Astrocyte (in vitro differentiated cells and primary cell): ENCODE measurements at regions not wholly inside any gene's neighbourhood (a gene's known extent, or its start where the extent isn't known, plus 50 kb on each side); places are given as distances from the start of the nearest gene placed in this dataset.

Source experiments
- DNase-seq: peaks from one replicate; pipeline ENCODE4 v3.0.0-alpha.2; 2010; ENCODE audit warnings: low read depth
- FAIRE-seq: peaks from 2 replicates; lab custom pipeline; 2011; peaks lifted over from hg19 to GRCh38; lab: Jason Lieb, UNC
- H2AFZ ChIP-seq: 2 replicates; pipeline ENCODE4 v1.6.0; 2012; ENCODE audit warnings: low read depth, low read length, inconsistent platforms
- H3K27ac ChIP-seq: 2 replicates; pipeline ENCODE4 v1.5.1; 2011; ENCODE audit warnings: low read depth, low read length, inconsistent platforms
- H3K27me3 ChIP-seq: 2 replicates; pipeline ENCODE4 v1.6.0; 2011; ENCODE audit warnings: low read length, inconsistent platforms; ENCODE audit not compliant: insufficient read depth
- H3K36me3 ChIP-seq: 2 replicates; pipeline ENCODE4 v1.5.1; 2011; ENCODE audit warnings: low read length, inconsistent platforms; ENCODE audit not compliant: insufficient read depth
- H3K4me1 ChIP-seq: 2 replicates; pipeline ENCODE4 v1.5.1; 2011; ENCODE audit warnings: low read length, inconsistent platforms; ENCODE audit not compliant: insufficient read depth
- H3K4me2 ChIP-seq: 2 replicates; pipeline ENCODE4 v1.6.0; 2012; ENCODE audit warnings: low read length, inconsistent platforms
- H3K4me3 ChIP-seq: 2 replicates; pipeline ENCODE4 v1.5.1; 2011; ENCODE audit warnings: low read depth, mild to moderate bottlenecking, low read length, inconsistent platforms; ENCODE audit not compliant: insufficient read depth
- H3K79me2 ChIP-seq: 2 replicates; pipeline ENCODE4 v1.6.0; 2012; ENCODE audit warnings: mild to moderate bottlenecking, low read length, inconsistent platforms; ENCODE audit not compliant: insufficient read depth
- H3K9ac ChIP-seq: 2 replicates; pipeline ENCODE4 v1.6.0; 2012; ENCODE audit warnings: mild to moderate bottlenecking, low read length, inconsistent platforms
- H3K9me3 ChIP-seq: 2 replicates; pipeline ENCODE4 v1.5.1; 2012; ENCODE audit warnings: low read depth, mild to moderate bottlenecking, low read length, inconsistent platforms; ENCODE audit not compliant: insufficient read depth
- H4K20me1 ChIP-seq: 2 replicates; pipeline ENCODE4 v1.6.0; 2012; ENCODE audit warnings: low read length, inconsistent platforms; ENCODE audit not compliant: insufficient read depth
- H3K27ac Mint-ChIP-seq: one replicate; pipeline ENCODE4 v1.8.0; 2021; ENCODE audit warnings: mild to moderate bottlenecking, mixed read lengths; ENCODE audit not compliant: unreplicated experiment
- H3K27me3 Mint-ChIP-seq: one replicate; pipeline ENCODE4 v1.8.0; 2021; ENCODE audit warnings: low read depth, mixed read lengths; ENCODE audit not compliant: unreplicated experiment
- H3K36me3 Mint-ChIP-seq: one replicate; pipeline ENCODE4 v1.8.0; 2021; ENCODE audit warnings: low read depth, mixed read lengths; ENCODE audit not compliant: unreplicated experiment
- H3K4me1 Mint-ChIP-seq: one replicate; pipeline ENCODE4 v1.8.0; 2021; ENCODE audit warnings: low read depth, mixed read lengths; ENCODE audit not compliant: unreplicated experiment
- H3K4me3 Mint-ChIP-seq: one replicate; pipeline ENCODE4 v1.8.0; 2021; ENCODE audit warnings: mild to moderate bottlenecking, moderate library complexity, mixed read lengths; ENCODE audit not compliant: unreplicated experiment
- H3K9me3 Mint-ChIP-seq: one replicate; pipeline ENCODE4 v1.8.0; 2021; ENCODE audit warnings: mild to moderate bottlenecking, mixed read lengths; ENCODE audit not compliant: unreplicated experiment
- EZH2 ChIP-seq: IDR thresholded peaks from 2 replicates; pipeline ENCODE4 v1.6.1; 2012; ENCODE audit warnings: mild to moderate bottlenecking, low read length, inconsistent platforms; ENCODE audit not compliant: insufficient read depth
- TF ChIP-seq, protein P1 (sequence below): IDR thresholded peaks from 2 replicates; pipeline ENCODE4 v1.5.1; 2011; ENCODE audit warnings: low read depth, mild to moderate bottlenecking, inconsistent platforms, low read length, moderate library complexity; ENCODE audit not compliant: insufficient read depth

DNA sequence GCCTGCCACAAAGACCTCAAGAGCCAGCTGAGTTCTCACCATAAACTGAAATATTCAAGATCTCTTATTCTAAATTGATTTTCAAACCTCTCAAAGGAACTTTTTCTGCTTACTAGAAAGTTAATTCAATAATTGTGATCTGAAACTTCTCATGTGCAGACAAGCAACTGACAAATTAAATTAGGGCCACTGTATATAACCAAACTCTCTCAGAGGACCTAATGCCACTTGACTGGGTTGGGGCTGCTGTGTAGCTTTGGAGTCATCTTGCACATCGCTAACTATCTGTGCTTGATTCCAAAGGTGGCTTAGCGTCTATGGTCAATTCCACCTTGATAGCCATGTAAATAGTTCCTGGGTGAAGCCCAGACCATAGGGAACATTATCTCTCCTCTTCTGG is 345.2 kb downstream of the GPR37 start:
- Mint-ChIP-seq H3K4me1 (no peaks in the 10 kb centered on the region), H3K27me3 (no peaks in the 10 kb centered on the region), H3K9me3 (no peaks in the 10 kb centered on the region), H3K4me3 (no peak overlapping the region), H3K27ac (no peak overlapping the region), H3K36me3 (no peaks in the 10 kb centered on the region)
- H3K27ac ChIP-seq, result no peak overlapping the region
- H3K4me1 ChIP-seq, result no peaks in the 10 kb centered on the region
- H3K79me2 ChIP-seq, result no peaks in the 10 kb centered on the region
- H2AFZ ChIP-seq, result no peak overlapping the region
- no peak overlapping the region for H3K4me2 ChIP-seq
- TF ChIP-seq EZH2, result no peak
- TF ChIP-seq, protein P1, sequence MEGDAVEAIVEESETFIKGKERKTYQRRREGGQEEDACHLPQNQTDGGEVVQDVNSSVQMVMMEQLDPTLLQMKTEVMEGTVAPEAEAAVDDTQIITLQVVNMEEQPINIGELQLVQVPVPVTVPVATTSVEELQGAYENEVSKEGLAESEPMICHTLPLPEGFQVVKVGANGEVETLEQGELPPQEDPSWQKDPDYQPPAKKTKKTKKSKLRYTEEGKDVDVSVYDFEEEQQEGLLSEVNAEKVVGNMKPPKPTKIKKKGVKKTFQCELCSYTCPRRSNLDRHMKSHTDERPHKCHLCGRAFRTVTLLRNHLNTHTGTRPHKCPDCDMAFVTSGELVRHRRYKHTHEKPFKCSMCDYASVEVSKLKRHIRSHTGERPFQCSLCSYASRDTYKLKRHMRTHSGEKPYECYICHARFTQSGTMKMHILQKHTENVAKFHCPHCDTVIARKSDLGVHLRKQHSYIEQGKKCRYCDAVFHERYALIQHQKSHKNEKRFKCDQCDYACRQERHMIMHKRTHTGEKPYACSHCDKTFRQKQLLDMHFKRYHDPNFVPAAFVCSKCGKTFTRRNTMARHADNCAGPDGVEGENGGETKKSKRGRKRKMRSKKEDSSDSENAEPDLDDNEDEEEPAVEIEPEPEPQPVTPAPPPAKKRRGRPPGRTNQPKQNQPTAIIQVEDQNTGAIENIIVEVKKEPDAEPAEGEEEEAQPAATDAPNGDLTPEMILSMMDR, result no peak
- H3K27me3 ChIP-seq, result no peaks in the 10 kb centered on the region
- DNase-seq (no peak), FAIRE-seq (no peak)
- no peak overlapping the region for H3K4me3 ChIP-seq
- no peaks in the 10 kb centered on the region for H3K36me3 ChIP-seq
- H4K20me1 ChIP-seq, result no peaks in the 10 kb centered on the region
- H3K9me3 ChIP-seq, result no peaks in the 10 kb centered on the region
- H3K9ac ChIP-seq, result no peak overlapping the region

DNA sequence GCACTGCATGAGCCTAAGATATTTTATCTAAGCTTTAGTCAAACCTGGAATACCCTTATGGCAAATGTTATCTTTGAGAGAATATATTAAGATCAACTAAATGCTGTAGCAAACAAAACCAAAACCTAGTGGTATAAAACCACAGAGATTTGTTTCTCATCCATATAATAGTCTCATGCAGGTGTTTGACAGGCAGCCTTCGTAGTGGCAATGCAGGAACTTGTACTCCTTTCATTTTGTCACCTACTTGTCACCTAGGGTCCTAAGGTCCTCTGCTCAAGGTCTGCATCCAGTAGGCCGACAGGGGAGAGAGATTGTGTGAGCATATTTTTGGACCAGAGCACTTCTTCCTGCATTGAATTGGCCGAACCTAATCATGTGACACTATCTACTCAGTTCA is 352.6 kb downstream of the GPR37 start:
- H3K9ac ChIP-seq, result no peak overlapping the region
- no peak overlapping the region for H3K4me3 ChIP-seq
- H3K27me3 ChIP-seq, result no peaks in the 10 kb centered on the region
- H3K4me2 ChIP-seq, result no peak overlapping the region
- no peak overlapping the region for H2AFZ ChIP-seq
- Mint-ChIP-seq H3K36me3 (no peaks in the 10 kb centered on the region), H3K27ac (no peak overlapping the region), H3K27me3 (no peaks in the 10 kb centered on the region), H3K9me3 (no peaks in the 10 kb centered on the region), H3K4me3 (no peak overlapping the region), H3K4me1 (peaks cover 6% of the 10 kb centered on the region)
- H3K79me2 ChIP-seq, result no peaks in the 10 kb centered on the region
- no peaks in the 10 kb centered on the region for H3K9me3 ChIP-seq
- H4K20me1 ChIP-seq, result no peaks in the 10 kb centered on the region
- FAIRE-seq, result no peak
- no peaks in the 10 kb centered on the region for H3K36me3 ChIP-seq
- TF ChIP-seq, protein P1, result no peak
- TF ChIP-seq EZH2, result no peak
- H3K4me1 ChIP-seq, result no peaks in the 10 kb centered on the region
- DNase-seq, result no peak
- no peak overlapping the region for H3K27ac ChIP-seq

DNA sequence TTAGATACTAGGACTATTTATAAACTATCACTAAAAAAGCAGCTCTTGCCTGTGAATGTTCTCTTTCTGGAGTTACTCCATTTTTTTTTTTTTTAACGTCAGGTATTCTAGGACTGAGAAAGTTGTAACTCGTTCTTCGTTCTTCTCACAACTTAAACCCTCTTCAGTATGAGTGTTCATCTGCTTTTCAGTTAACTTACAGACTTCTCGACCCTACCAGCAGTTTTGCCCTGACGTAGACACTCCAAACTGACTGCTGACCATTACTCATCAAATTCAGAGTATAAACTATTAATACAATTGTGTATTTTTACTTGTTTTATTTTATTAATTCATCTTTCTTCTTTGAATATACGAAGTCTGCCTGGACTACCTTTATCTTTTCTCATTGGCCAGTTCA is 353.1 kb downstream of the GPR37 start:
- Histone ChIP-seq H2AFZ (no peak overlapping the region), H3K36me3 (no peaks in the 10 kb centered on the region), H3K9ac (no peak overlapping the region), H3K4me1 (no peaks in the 10 kb centered on the region), H3K4me2 (no peak overlapping the region), H4K20me1 (no peaks in the 10 kb centered on the region), H3K27ac (no peak overlapping the region), H3K79me2 (no peaks in the 10 kb centered on the region), H3K9me3 (no peaks in the 10 kb centered on the region), H3K4me3 (no peak overlapping the region), H3K27me3 (no peaks in the 10 kb centered on the region)
- no peaks in the 10 kb centered on the region for H3K9me3 Mint-ChIP-seq
- H3K27me3 Mint-ChIP-seq, result no peaks in the 10 kb centered on the region
- no peak for FAIRE-seq
- H3K27ac Mint-ChIP-seq, result no peak overlapping the region
- no peaks in the 10 kb centered on the region for H3K36me3 Mint-ChIP-seq
- H3K4me3 Mint-ChIP-seq, result no peak overlapping the region
- H3K4me1 Mint-ChIP-seq, result peaks cover 6% of the 10 kb centered on the region
- DNase-seq, result no peak
- no peak for TF ChIP-seq EZH2
- TF ChIP-seq, protein P1, result no peak
